ENCODE measurements at regions not wholly inside any gene's neighbourhood (a gene's known extent, or its start where the extent isn't known, plus 50 kb on each side); places are given as distances from the start of the nearest gene placed in this dataset.
"Not testable (repeated sequence)": the region's sequence is repeated elsewhere in the genome, so short reads cannot be mapped to it uniquely, and the experiment has no call there.

DNA sequence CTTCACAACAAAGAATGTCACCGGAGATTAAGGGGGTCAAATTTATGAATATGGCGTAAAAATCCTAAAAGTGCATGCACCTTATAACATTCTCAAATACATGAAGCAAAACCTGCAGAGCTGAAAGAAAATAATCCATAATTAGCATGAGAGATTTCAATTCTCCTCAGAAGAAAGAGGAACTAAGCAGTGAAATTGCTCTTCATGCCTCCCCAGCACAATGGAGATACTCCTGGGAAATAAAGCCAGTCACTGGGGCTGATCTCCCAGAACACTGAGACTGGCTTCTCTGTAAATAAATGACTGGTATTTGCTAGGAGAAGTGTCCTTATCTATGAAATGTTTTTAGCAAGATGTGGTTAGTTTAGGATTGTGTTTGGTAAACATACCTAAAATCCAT, 68.1 kb downstream of the GOLGA6L6 start:
- not testable (repeated sequence) for H3K27ac Mint-ChIP-seq, H3K4me3 Mint-ChIP-seq, H3K27me3 Mint-ChIP-seq, H3K4me1 Mint-ChIP-seq, H3K36me3 Mint-ChIP-seq, H3K9me3 Mint-ChIP-seq
- ATAC-seq: peak; percentile 50

GRCh38 chr15:20472983-20473382, 68.6 kb downstream of the GOLGA6L6 start:
- ATAC-seq, H3K27ac Mint-ChIP-seq: not testable (repeated sequence)

DNA sequence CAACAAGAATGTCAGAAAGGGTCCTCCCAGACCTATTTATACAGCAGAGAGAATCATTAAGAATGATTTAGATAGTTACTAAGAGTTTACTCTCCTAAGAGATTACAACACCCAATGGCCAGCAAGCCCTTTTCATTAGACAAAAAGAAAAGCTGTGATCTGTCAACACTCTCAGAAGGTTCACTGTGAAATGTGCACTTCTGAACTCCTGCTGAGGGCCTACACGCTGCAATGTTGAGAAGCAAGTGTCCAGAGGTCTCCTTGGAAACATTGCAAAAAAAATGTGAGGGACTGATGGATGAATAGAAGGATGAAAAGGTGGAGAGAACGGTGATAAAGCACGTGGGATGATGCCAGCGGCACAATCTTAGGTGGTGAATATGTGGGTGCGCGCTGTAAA, 70.8 kb downstream of the GOLGA6L6 start:
- not testable (repeated sequence) for H3K27ac Mint-ChIP-seq, H3K36me3 Mint-ChIP-seq, H3K9me3 Mint-ChIP-seq, ATAC-seq, H3K27me3 Mint-ChIP-seq, H3K4me1 Mint-ChIP-seq, H3K4me3 Mint-ChIP-seq

More at GRCh38 chr15:20472983-20473382, 68.6 kb downstream of the GOLGA6L6 start:
- H3K9me3 Mint-ChIP-seq, H3K27me3 Mint-ChIP-seq, H3K36me3 Mint-ChIP-seq, H3K4me1 Mint-ChIP-seq, H3K4me3 Mint-ChIP-seq: not testable (repeated sequence)

GRCh38 chr15:20441138-20441537, 100.5 kb downstream of the GOLGA6L6 start:
- H3K27ac Mint-ChIP-seq, H3K9me3 Mint-ChIP-seq, H3K4me3 Mint-ChIP-seq, H3K36me3 Mint-ChIP-seq, H3K4me1 Mint-ChIP-seq, ATAC-seq, H3K27me3 Mint-ChIP-seq: not testable (repeated sequence)

- not testable (repeated sequence) for H3K9me3 Mint-ChIP-seq, H3K4me3 Mint-ChIP-seq, H3K4me1 Mint-ChIP-seq, H3K27ac Mint-ChIP-seq, H3K27me3 Mint-ChIP-seq, ATAC-seq, H3K36me3 Mint-ChIP-seq
Observed at GRCh38 chr15:20440390-20440789, 101.2 kb downstream of the GOLGA6L6 start.

GRCh38 chr15:20439111-20439510, 102.5 kb downstream of the GOLGA6L6 start:
- not testable (repeated sequence) for H3K4me3 Mint-ChIP-seq, H3K36me3 Mint-ChIP-seq, H3K4me1 Mint-ChIP-seq, ATAC-seq, H3K27ac Mint-ChIP-seq, H3K27me3 Mint-ChIP-seq, H3K9me3 Mint-ChIP-seq

DNA sequence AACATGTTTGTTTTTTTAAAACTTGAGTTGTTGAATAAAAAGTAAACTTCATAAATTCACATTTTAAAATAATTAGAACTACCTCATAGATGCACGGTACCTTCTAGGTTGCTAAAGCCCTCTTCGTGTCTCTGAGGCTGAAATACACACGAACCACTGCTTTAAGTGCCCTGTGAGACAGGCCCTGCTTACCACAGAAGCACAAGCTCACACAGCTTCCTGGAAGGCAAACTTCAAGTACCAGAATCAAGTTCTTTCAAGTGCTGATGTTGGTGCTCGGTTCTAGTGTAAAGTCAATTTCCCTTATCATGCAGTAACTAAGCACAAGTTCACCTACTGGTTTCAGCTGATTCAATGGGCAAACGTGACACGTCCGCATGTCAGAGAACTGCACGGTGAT, 103.3 kb downstream of the GOLGA6L6 start:
- not testable (repeated sequence) for H3K9me3 Mint-ChIP-seq, H3K36me3 Mint-ChIP-seq, H3K27me3 Mint-ChIP-seq, H3K4me1 Mint-ChIP-seq, ATAC-seq, H3K27ac Mint-ChIP-seq, H3K4me3 Mint-ChIP-seq

- not testable (repeated sequence) for H3K4me1 Mint-ChIP-seq, H3K4me3 Mint-ChIP-seq, H3K9me3 Mint-ChIP-seq, H3K27ac Mint-ChIP-seq, H3K36me3 Mint-ChIP-seq, H3K27me3 Mint-ChIP-seq
- peak; percentile 5 for ATAC-seq
Observed at GRCh38 chr15:20433468-20433867, 108.1 kb downstream of the GOLGA6L6 start.

GRCh38 chr15:20430495-20430894, 111.1 kb downstream of the GOLGA6L6 start:
- not testable (repeated sequence) for H3K4me1 Mint-ChIP-seq, H3K9me3 Mint-ChIP-seq, H3K27me3 Mint-ChIP-seq, H3K27ac Mint-ChIP-seq, H3K36me3 Mint-ChIP-seq, ATAC-seq, H3K4me3 Mint-ChIP-seq

DNA sequence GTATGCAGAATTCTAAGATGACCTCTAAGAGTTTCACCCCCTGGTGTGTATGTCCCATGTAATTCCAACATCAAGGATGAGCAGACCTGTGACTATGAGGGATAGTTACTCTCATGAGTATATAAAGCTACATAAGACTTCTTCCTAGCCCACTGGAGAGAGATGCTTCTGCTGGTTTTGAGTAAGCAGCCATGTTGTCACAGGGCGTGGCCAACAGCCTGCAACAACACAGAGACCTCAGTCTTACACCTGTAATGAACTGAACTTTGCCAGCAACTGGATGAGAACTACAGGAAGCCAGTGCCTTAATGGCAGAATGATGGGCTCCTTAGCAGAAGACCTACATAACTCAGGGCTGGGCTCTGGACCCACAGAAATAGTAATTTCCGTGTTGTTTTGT, 120.9 kb downstream of the GOLGA6L6 start:
- not testable (repeated sequence) for H3K4me3 Mint-ChIP-seq, H3K36me3 Mint-ChIP-seq, H3K9me3 Mint-ChIP-seq, H3K4me1 Mint-ChIP-seq, H3K27me3 Mint-ChIP-seq, H3K27ac Mint-ChIP-seq
- peak; percentile 39 for ATAC-seq

- not testable (repeated sequence) for H3K4me1 Mint-ChIP-seq, ATAC-seq, H3K9me3 Mint-ChIP-seq, H3K4me3 Mint-ChIP-seq, H3K27me3 Mint-ChIP-seq, H3K27ac Mint-ChIP-seq, H3K36me3 Mint-ChIP-seq
Observed at GRCh38 chr15:20416618-20417017, 125.0 kb downstream of the GOLGA6L6 start.

DNA sequence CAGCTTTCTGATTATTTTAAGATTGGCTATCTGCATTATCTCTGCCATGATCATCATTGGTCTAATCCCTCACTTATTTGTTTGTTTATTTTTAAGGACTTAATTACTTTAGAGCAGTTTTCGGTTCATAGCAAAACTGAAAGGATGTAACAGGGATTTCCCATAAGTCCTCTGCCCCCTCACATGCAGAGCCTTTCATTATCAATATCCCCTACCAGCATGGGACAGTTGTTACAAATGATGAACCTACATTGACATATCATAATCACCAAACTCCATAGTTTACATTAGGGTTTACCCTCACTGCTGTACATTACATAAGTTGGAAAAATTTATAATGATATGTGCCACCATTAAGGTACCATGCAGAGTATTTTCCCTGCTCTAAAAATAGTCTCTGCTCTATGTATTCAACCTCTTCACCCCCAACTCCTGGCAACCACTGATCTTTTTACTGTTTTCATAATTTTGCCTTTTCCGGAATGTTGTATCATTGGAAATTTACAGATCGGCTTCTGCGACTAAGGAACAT, 131.9 kb downstream of the GOLGA6L6 start:
- H3K4me3 Mint-ChIP-seq, H3K27me3 Mint-ChIP-seq, H3K27ac Mint-ChIP-seq, H3K9me3 Mint-ChIP-seq, H3K36me3 Mint-ChIP-seq, H3K4me1 Mint-ChIP-seq: not testable (repeated sequence)
- ATAC-seq: peak; percentile 46

DNA sequence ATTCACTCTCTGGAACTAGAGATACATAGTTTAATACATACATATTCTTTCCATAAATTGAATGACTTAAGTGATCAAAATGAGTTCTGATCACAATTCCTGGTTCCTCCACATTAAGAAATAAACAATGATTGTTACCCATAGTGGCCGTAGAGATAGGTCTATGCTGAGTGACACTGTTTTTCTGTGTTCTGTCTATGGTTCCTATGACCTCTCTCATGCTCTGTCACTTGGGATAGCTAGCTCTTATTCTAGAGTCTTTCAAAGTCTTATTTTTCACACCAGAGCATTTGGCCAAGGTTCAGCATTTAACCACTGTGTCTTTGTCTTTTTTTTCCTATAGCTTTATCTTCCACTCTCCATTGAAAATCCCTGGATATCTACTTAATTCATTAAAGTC, 132.4 kb downstream of the GOLGA6L6 start:
- peaks cover 5% of the 10 kb centered on the region for H3K9me3 Mint-ChIP-seq
- no peaks in the 10 kb centered on the region for H3K4me1 Mint-ChIP-seq
- no peaks in the 10 kb centered on the region for H3K36me3 Mint-ChIP-seq
- H3K27ac Mint-ChIP-seq: no peak overlapping the region
- peak; percentile 14 for ATAC-seq
- no peak overlapping the region for H3K4me3 Mint-ChIP-seq
- H3K27me3 Mint-ChIP-seq: no peaks in the 10 kb centered on the region

DNA sequence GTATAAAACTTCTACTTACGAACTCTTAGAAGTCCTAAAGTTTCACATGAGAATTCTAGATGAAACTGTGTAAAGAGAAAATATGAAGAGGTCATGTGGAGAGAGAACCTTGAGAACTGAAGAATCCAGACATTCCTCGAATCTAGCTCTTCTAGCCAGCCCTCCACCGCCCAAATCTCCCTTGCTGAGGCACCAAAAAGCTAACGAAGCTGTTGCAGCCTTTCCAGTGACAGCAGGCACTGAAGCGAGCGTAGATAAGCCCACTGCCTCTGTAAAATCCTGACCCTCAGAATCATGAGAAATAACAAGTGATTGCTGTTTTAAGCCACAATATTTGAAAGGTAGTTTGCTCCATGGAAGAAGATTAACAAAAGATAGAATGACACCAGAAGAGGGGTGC, 134.0 kb downstream of the GOLGA6L6 start:
- Mint-ChIP-seq H3K4me1 (no peaks in the 10 kb centered on the region), H3K9me3 (peaks cover 4% of the 10 kb centered on the region), H3K27me3 (no peaks in the 10 kb centered on the region), H3K27ac (no peak overlapping the region), H3K4me3 (no peak overlapping the region), H3K36me3 (no peaks in the 10 kb centered on the region)
- ATAC-seq: no peak

- H3K27me3 Mint-ChIP-seq, H3K4me3 Mint-ChIP-seq, H3K9me3 Mint-ChIP-seq, ATAC-seq, H3K27ac Mint-ChIP-seq, H3K36me3 Mint-ChIP-seq, H3K4me1 Mint-ChIP-seq: not testable (repeated sequence)
Observed at GRCh38 chr15:20404571-20404970, 137.0 kb downstream of the GOLGA6L6 start.

- not testable (repeated sequence) for H3K4me1 Mint-ChIP-seq, H3K27ac Mint-ChIP-seq, ATAC-seq, H3K4me3 Mint-ChIP-seq, H3K27me3 Mint-ChIP-seq, H3K9me3 Mint-ChIP-seq, H3K36me3 Mint-ChIP-seq
Observed at GRCh38 chr15:20402586-20402985, 139.0 kb downstream of the GOLGA6L6 start.

- not testable (repeated sequence) for H3K36me3 Mint-ChIP-seq, H3K9me3 Mint-ChIP-seq, H3K27me3 Mint-ChIP-seq, H3K4me1 Mint-ChIP-seq, H3K27ac Mint-ChIP-seq, H3K4me3 Mint-ChIP-seq
- ATAC-seq: peak; percentile 28
Observed at GRCh38 chr15:20401058-20401457, 140.5 kb downstream of the GOLGA6L6 start.

Measured in stimulated activated memory B cell treated with anti-CD40 and anti-IgM and Interleukin-4, amounts not matched to agents 10 μg/mL and 1 μg/mL and 100 μg/mL, for 72 hours (primary cell).